Hepatocyte (in vitro differentiated cells): ENCODE measurements at regions not wholly inside any gene's neighbourhood (a gene's known extent, or its start where the extent isn't known, plus 50 kb on each side); places are given as distances from the start of the nearest gene placed in this dataset.

Experiments used
- DNase-seq: peaks from one replicate; pipeline ENCODE4 v3.0.0-alpha.2; 2016; ENCODE audit warnings: low spot score
- H2AFZ ChIP-seq: fragments of 200-600 bp; sonication (generic); 2 replicates; pipeline ENCODE4 v1.6.0; 2016; ENCODE audit warnings: antibody characterized with exemption, mild to moderate bottlenecking
- H3K27ac ChIP-seq: fragments of 200-600 bp; sonication (generic); 2 replicates; pipeline ENCODE4 v1.5.1; 2016; ENCODE audit warnings: mild to moderate bottlenecking
- H3K27me3 ChIP-seq: fragments of 200-600 bp; sonication (generic); 2 replicates; pipeline ENCODE4 v1.6.1; 2016
- H3K36me3 ChIP-seq: fragments of 200-600 bp; sonication (generic); replicated peaks from 2 replicates; pipeline ENCODE4 v1.5.1; 2016; ENCODE audit warnings: low read depth; ENCODE audit not compliant: insufficient read depth
- H3K4me1 ChIP-seq: fragments of 200-600 bp; sonication (generic); 2 replicates; pipeline ENCODE4 v1.5.1; 2016; ENCODE audit warnings: mild to moderate bottlenecking, moderate library complexity; ENCODE audit not compliant: insufficient read depth
- H3K4me2 ChIP-seq: fragments of 200-600 bp; sonication (generic); 2 replicates; pipeline ENCODE4 v1.6.0; 2016
- H3K4me3 ChIP-seq: fragments of 200-600 bp; sonication (generic); 2 replicates; pipeline ENCODE4 v1.5.1; 2016; ENCODE audit warnings: mild to moderate bottlenecking
- H3K79me2 ChIP-seq: fragments of 200-600 bp; sonication (generic); 2 replicates; pipeline ENCODE4 v1.6.0; 2017; ENCODE audit warnings: mild to moderate bottlenecking
- H3K9me2 ChIP-seq: fragments of 200-600 bp; sonication (generic); replicated peaks from 2 replicates; pipeline ENCODE4 v1.6.0; 2017; ENCODE audit warnings: mild to moderate bottlenecking; ENCODE audit not compliant: insufficient read depth
- H3K9me3 ChIP-seq: fragments of 200-600 bp; sonication (generic); 2 replicates; pipeline ENCODE4 v1.5.1; 2016; ENCODE audit warnings: low read depth, mild to moderate bottlenecking
- H4K20me1 ChIP-seq: fragments of 200-600 bp; sonication (generic); 2 replicates; pipeline ENCODE4 v1.6.0; 2016; ENCODE audit warnings: mild to moderate bottlenecking; ENCODE audit not compliant: insufficient read depth, poor library complexity, severe bottlenecking
- EZH2 ChIP-seq: fragments of 200-600 bp; sonication (generic); IDR thresholded peaks from 2 replicates; pipeline ENCODE4 v1.6.1; 2016; ENCODE audit warnings: antibody characterized with exemption, mild to moderate bottlenecking, borderline replicate concordance
- EZH2phosphoT487 ChIP-seq: fragments of 200-600 bp; sonication (generic); IDR thresholded peaks from one replicate; pipeline ENCODE4 v1.6.1; 2018; ENCODE audit warnings: antibody characterized with exemption, mild to moderate bottlenecking, low read depth, moderate library complexity; ENCODE audit not compliant: unreplicated experiment, severe bottlenecking
- WGBS: methylation state at CpG from one replicate; pipeline ENCODE4 v1.1.6; 2016; ENCODE audit warnings: low lambda C conversion rate; ENCODE audit errors: missing lambda C conversion rate; 5-methylcytosine and 5-hydroxymethylcytosine counted together
- TF ChIP-seq, protein P1 (sequence below): fragments of 200-600 bp; sonication (generic); IDR thresholded peaks from 2 replicates; pipeline ENCODE4 v1.5.1; 2016; ENCODE audit warnings: antibody characterized with exemption, mild to moderate bottlenecking; ENCODE audit not compliant: poor library complexity

DNA sequence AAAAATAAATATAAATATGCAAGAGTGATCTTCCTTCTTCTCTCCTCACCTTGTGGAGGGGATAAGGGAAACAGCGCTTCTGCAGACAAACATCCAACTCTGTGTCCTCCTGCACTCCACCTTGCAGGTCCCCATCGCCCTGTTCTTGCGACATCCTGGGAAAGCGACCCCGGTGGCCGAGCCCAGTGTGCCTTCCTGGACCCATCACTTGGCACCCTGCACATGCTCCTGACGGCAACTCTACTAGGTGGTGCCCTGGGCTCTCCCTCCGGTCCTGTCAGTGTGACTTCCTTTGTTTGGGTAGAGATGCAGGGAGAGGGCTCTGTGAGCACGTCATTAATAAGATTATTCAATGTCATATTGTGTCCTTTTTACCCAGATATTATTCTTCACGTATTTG is 266.0 kb upstream of the ADAMTS16 start:
- WGBS, result 79% methylated on average over 10 of the region's 10 CpGs
- no peak for TF ChIP-seq EZH2phosphoT487
- TF ChIP-seq, protein P1, sequence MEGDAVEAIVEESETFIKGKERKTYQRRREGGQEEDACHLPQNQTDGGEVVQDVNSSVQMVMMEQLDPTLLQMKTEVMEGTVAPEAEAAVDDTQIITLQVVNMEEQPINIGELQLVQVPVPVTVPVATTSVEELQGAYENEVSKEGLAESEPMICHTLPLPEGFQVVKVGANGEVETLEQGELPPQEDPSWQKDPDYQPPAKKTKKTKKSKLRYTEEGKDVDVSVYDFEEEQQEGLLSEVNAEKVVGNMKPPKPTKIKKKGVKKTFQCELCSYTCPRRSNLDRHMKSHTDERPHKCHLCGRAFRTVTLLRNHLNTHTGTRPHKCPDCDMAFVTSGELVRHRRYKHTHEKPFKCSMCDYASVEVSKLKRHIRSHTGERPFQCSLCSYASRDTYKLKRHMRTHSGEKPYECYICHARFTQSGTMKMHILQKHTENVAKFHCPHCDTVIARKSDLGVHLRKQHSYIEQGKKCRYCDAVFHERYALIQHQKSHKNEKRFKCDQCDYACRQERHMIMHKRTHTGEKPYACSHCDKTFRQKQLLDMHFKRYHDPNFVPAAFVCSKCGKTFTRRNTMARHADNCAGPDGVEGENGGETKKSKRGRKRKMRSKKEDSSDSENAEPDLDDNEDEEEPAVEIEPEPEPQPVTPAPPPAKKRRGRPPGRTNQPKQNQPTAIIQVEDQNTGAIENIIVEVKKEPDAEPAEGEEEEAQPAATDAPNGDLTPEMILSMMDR, result no peak
- TF ChIP-seq EZH2, result no peak
- H2AFZ ChIP-seq, result no peak overlapping the region

DNA sequence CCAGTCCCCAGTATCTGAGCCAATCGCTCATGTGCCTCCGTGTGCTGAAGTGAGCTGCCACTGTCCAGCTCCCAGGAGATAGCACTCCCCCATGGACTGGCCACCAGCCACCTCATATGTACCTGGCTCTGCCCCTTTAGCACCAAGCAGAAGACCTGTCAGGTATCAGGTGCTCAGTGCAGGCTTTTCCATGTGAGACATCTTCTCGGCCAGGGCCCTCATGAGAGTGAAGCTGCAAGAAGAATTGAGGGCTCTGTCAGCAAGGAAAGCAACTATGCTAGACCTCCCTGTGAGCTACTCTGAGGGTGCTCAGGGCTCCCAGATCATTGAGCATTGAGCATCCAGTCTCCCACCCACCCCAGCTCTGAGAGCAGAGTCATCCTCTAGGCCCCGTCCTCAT is 264.2 kb upstream of the ADAMTS16 start:
- no peaks in the 10 kb centered on the region for H3K36me3 ChIP-seq
- no peaks in the 10 kb centered on the region for H4K20me1 ChIP-seq
- no peak overlapping the region for H3K27ac ChIP-seq
- H3K9me3 ChIP-seq, result no peaks in the 10 kb centered on the region
- no peaks in the 10 kb centered on the region for H3K27me3 ChIP-seq
- no peaks in the 10 kb centered on the region for H3K4me1 ChIP-seq
- H3K4me3 ChIP-seq, result no peak overlapping the region
- no peak overlapping the region for H3K4me2 ChIP-seq
- H3K79me2 ChIP-seq, result no peaks in the 10 kb centered on the region
- H2AFZ ChIP-seq, result no peak overlapping the region
- TF ChIP-seq, protein P1, result no peak
- no peak for TF ChIP-seq EZH2
- no peak for TF ChIP-seq EZH2phosphoT487
- DNase-seq, result no peak
- 94% methylated on average over 4 of the region's 4 CpGs for WGBS
- H3K9me2 ChIP-seq, result no peaks in the 10 kb centered on the region

More for the DNA sequence above, 266.0 kb upstream of the ADAMTS16 start:
- no peak overlapping the region for H3K4me3 ChIP-seq
- no peaks in the 10 kb centered on the region for H3K36me3 ChIP-seq
- no peaks in the 10 kb centered on the region for H3K9me3 ChIP-seq
- no peaks in the 10 kb centered on the region for H3K79me2 ChIP-seq
- no peaks in the 10 kb centered on the region for H3K9me2 ChIP-seq
- no peak overlapping the region for H3K4me2 ChIP-seq
- H4K20me1 ChIP-seq, result no peaks in the 10 kb centered on the region
- no peaks in the 10 kb centered on the region for H3K27me3 ChIP-seq
- DNase-seq, result no peak
- H3K27ac ChIP-seq, result no peak overlapping the region
- H3K4me1 ChIP-seq, result no peaks in the 10 kb centered on the region

DNA sequence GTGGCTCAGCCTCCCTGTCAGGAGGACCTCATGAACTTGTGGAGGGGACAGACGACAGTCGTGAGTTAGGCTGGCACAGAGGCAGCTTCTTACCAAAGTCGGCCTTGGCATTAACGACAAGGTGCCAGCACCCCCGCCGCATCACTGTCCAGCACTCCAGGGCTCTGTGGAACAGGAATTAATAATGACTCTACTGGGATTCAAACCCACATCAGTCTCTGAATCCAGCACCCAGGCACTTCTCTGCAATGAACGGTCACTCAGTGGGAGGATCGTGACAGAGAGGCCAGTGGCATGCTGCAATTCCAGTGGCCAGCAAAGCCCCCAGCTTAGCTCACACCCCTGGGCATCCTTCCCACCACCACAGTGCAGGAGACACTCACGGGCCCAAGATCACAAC is 263.3 kb upstream of the ADAMTS16 start:
- no peak overlapping the region for H3K4me2 ChIP-seq
- no peaks in the 10 kb centered on the region for H3K36me3 ChIP-seq
- no peak for TF ChIP-seq EZH2
- TF ChIP-seq, protein P1, result no peak
- no peak for TF ChIP-seq EZH2phosphoT487
- H3K4me3 ChIP-seq, result no peak overlapping the region
- no peaks in the 10 kb centered on the region for H3K9me3 ChIP-seq
- H4K20me1 ChIP-seq, result no peaks in the 10 kb centered on the region
- no peak for DNase-seq
- 91% methylated on average over 9 of the region's 9 CpGs for WGBS
- H3K27me3 ChIP-seq, result no peaks in the 10 kb centered on the region
- no peak overlapping the region for H3K27ac ChIP-seq
- H3K4me1 ChIP-seq, result no peaks in the 10 kb centered on the region
- no peak overlapping the region for H2AFZ ChIP-seq
- H3K9me2 ChIP-seq, result no peaks in the 10 kb centered on the region
- no peaks in the 10 kb centered on the region for H3K79me2 ChIP-seq

DNA sequence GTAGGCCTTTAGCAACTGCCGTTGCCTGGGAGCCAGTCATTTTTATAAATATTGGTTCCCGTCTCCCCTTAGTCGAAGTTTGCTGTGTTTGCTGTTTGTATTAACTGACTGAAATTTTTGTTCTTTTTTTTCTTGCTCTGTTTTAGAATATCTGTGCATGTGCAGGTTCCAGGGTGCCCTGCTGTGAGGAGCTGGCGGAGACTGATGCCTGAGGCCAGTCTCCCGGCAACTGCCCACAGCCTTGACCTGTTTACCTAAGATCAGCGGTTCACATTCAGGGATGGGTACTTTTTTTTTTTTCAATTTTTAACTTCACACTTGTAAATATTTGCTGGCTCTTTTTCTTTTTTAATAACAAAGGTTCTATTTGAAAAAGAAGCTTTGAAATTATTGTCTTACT is 262.6 kb upstream of the ADAMTS16 start:
- DNase-seq, result no peak
- no peaks in the 10 kb centered on the region for H3K79me2 ChIP-seq
- WGBS, result 72% methylated on average over 6 of the region's 6 CpGs
- no peak overlapping the region for H3K4me3 ChIP-seq
- no peaks in the 10 kb centered on the region for H3K36me3 ChIP-seq
- no peaks in the 10 kb centered on the region for H3K27me3 ChIP-seq
- no peaks in the 10 kb centered on the region for H3K4me1 ChIP-seq
- H3K9me3 ChIP-seq, result no peaks in the 10 kb centered on the region
- TF ChIP-seq, protein P1, result no peak
- TF ChIP-seq EZH2, result no peak
- H3K9me2 ChIP-seq, result no peaks in the 10 kb centered on the region
- no peak overlapping the region for H3K4me2 ChIP-seq
- H4K20me1 ChIP-seq, result no peaks in the 10 kb centered on the region
- H2AFZ ChIP-seq, result no peak overlapping the region
- no peak overlapping the region for H3K27ac ChIP-seq
